Spleen (tissue), 7 donors: ENCODE measurements at regions not wholly inside any gene's neighbourhood (a gene's known extent, or its start where the extent isn't known, plus 50 kb on each side); places are given as distances from the start of the nearest gene placed in this dataset.

ENCODE experiments used
- POLR2AphosphoS5 ChIP-seq, 3 donors: sonication (generic); formaldehyde crosslinking; IDR thresholded peaks; one replicate each; pipeline ENCODE4 v1.5.1; 2017; ENCODE audit warnings: antibody characterized with exemption in 3 of 3
- TF ChIP-seq, protein P1 (sequence below), 11 experiments: fragments of 200-600 bp in 7 of 11; fragments of 450-650 bp in 4 of 11; sonication (generic) in 4 of 11; IDR thresholded peaks in 8 of 11; conservative IDR thresholded peaks in 3 of 11; 1 replicate in 7 of 11; 2 replicates in 4 of 11; pipeline versions ENCODE4 v1.4.0 to v1.8.0; 2016 to 2021; ENCODE audit warnings: antibody characterized with exemption in 11 of 11, inconsistent platforms in 4 of 11, mild to moderate bottlenecking in 1 of 11
- donor health status: DM: no; HTN: no; CAD: no; lungs with moderate emphysema.
- donor health status: DM: no; HTN: no; CAD: no.
- donor health status: DM: no; HTN: no; CAD: no.

GRCh38 chr3:194868831-194869230 lies 183.1 kb downstream of the FAM43A start:
- TF ChIP-seq, protein P1, sequence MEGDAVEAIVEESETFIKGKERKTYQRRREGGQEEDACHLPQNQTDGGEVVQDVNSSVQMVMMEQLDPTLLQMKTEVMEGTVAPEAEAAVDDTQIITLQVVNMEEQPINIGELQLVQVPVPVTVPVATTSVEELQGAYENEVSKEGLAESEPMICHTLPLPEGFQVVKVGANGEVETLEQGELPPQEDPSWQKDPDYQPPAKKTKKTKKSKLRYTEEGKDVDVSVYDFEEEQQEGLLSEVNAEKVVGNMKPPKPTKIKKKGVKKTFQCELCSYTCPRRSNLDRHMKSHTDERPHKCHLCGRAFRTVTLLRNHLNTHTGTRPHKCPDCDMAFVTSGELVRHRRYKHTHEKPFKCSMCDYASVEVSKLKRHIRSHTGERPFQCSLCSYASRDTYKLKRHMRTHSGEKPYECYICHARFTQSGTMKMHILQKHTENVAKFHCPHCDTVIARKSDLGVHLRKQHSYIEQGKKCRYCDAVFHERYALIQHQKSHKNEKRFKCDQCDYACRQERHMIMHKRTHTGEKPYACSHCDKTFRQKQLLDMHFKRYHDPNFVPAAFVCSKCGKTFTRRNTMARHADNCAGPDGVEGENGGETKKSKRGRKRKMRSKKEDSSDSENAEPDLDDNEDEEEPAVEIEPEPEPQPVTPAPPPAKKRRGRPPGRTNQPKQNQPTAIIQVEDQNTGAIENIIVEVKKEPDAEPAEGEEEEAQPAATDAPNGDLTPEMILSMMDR (IDR thresholded peaks at IDR 0.05 in 8 of 11, conservative IDR thresholded peaks at IDR 0.05 in 3 of 11) = no peak
- TF ChIP-seq POLR2AphosphoS5 (IDR thresholded peaks at IDR 0.05) = no peak
